SK-N-SH (cell line): ENCODE measurements at regions not wholly inside any gene's neighbourhood (a gene's known extent, or its start where the extent isn't known, plus 50 kb on each side); places are given as distances from the start of the nearest gene placed in this dataset.

Source experiments
- CTCF ChIA-PET: fragments of 300-600, 350-600 bp; formaldehyde crosslinking; extraction: SDS; loops from one replicate; lab custom pipeline; 2021; lab: Yijun Ruan, JAX
- POLR2A ChIA-PET: fragments of 350-600 bp; sonication (Branson Sonifier 250); formaldehyde crosslinking; extraction: SDS; loops from one replicate; lab custom pipeline; 2020; ENCODE audit warnings: antibody characterized with exemption, inconsistent platforms; lab: Yijun Ruan, JAX
- DNase-seq: peaks from one replicate; pipeline ENCODE4 v3.0.0; 2012
- H2AFZ ChIP-seq: fragments of 200-600 bp; sonication (generic); 2 replicates; pipeline ENCODE4 v1.8.1; 2016; ENCODE audit warnings: antibody characterized with exemption, mild to moderate bottlenecking, low read depth
- H3F3A ChIP-seq: fragments of 200-600 bp; sonication (generic); replicated peaks from 2 replicates; pipeline ENCODE3; 2016; ENCODE audit warnings: antibody characterized with exemption, mild to moderate bottlenecking; ENCODE audit not compliant: insufficient read depth
- H3K27ac ChIP-seq, 2 experiments: fragments of 200-500 bp in 1 of 2; fragments of 200-600 bp in 1 of 2; sonication (Bioruptor generic) in 1 of 2; sonication (generic), shearing (Covaris generic) in 1 of 2; 2 replicates each; pipeline versions ENCODE4 v1.5.1 to v1.6.1; 2014 to 2016; ENCODE audit warnings: low read depth in 2 of 2, inconsistent platforms in 1 of 2, low read length in 1 of 2, mild to moderate bottlenecking in 1 of 2, mixed read lengths in 1 of 2
- H3K27me3 ChIP-seq: fragments of 200-600 bp; sonication (generic), shearing (Covaris generic); 2 replicates; pipeline ENCODE4 v1.6.1; 2016; ENCODE audit warnings: mixed run types; ENCODE audit not compliant: insufficient read depth
- H3K36me3 ChIP-seq, 2 experiments: fragments of 200-500 bp in 1 of 2; fragments of 200-600 bp in 1 of 2; sonication (Bioruptor generic) in 1 of 2; sonication (generic) in 1 of 2; replicated peaks in 1 of 2; 2 replicates each; pipeline versions ENCODE3 to v1.5.1; 2014 to 2016; ENCODE audit warnings: low read length in 1 of 2, mild to moderate bottlenecking in 1 of 2; ENCODE audit not compliant: insufficient read depth in 2 of 2, control insufficient read depth in 1 of 2
- H3K4me1 ChIP-seq, 2 experiments: fragments of 200-500 bp in 1 of 2; fragments of 200-600 bp in 1 of 2; sonication (Bioruptor generic) in 1 of 2; sonication (generic), shearing (Covaris generic) in 1 of 2; 2 replicates each; pipeline versions ENCODE4 v1.5.1 to v1.6.1; 2014 to 2016; ENCODE audit warnings: low read depth in 1 of 2, low read length in 1 of 2, mixed run types in 1 of 2; ENCODE audit not compliant: insufficient read depth in 2 of 2, control insufficient read depth in 1 of 2
- H3K4me2 ChIP-seq: fragments of 200-600 bp; sonication (generic), shearing (Covaris generic); 2 replicates; pipeline ENCODE4 v1.6.1; 2017; ENCODE audit warnings: mixed run types
- H3K4me3 ChIP-seq, 2 experiments: fragments of 200-500 bp in 1 of 2; fragments of 200-600 bp in 1 of 2; sonication (Bioruptor generic) in 1 of 2; sonication (generic), shearing (Covaris generic) in 1 of 2; 2 replicates each; pipeline versions ENCODE4 v1.5.1 to v1.8.1; 2014 to 2016; ENCODE audit warnings: low read depth in 2 of 2, inconsistent platforms in 1 of 2, low read length in 1 of 2, mild to moderate bottlenecking in 1 of 2, mixed read lengths in 1 of 2, moderate library complexity in 1 of 2
- H3K79me2 ChIP-seq: fragments of 200-600 bp; sonication (generic); 2 replicates; pipeline ENCODE4 v1.8.1; 2017; ENCODE audit warnings: mild to moderate bottlenecking; ENCODE audit not compliant: insufficient read depth
- H3K9ac ChIP-seq: fragments of 200-600 bp; sonication (generic); 2 replicates; pipeline ENCODE4 v1.6.1; 2017; ENCODE audit warnings: mixed run types
- H3K9me2 ChIP-seq: fragments of 200-600 bp; sonication (generic); 2 replicates; pipeline ENCODE4 v1.6.1; 2017; ENCODE audit warnings: mixed run types
- H3K9me3 ChIP-seq: fragments of 200-600 bp; sonication (generic); 2 replicates; pipeline ENCODE4 v1.6.1; 2017; ENCODE audit warnings: mixed run types, mild to moderate bottlenecking, moderate library complexity
- H4K20me1 ChIP-seq: fragments of 200-600 bp; sonication (generic); 2 replicates; pipeline ENCODE4 v1.6.1; 2017; ENCODE audit warnings: mild to moderate bottlenecking, mixed run types; ENCODE audit not compliant: insufficient read depth
- EP300 ChIP-seq, 2 experiments: IDR thresholded peaks; 2 replicates each; pipeline versions ENCODE4 v1.4.0 to v1.6.1; 2012; ENCODE audit warnings: borderline replicate concordance in 1 of 2, low read depth in 1 of 2, low read length in 1 of 2
- EZH2phosphoT487 ChIP-seq: fragments of 200-600 bp; sonication (generic); IDR thresholded peaks from 2 replicates; pipeline ENCODE4 v1.6.1; 2017; ENCODE audit warnings: low read depth, mixed run types, mild to moderate bottlenecking, antibody characterized with exemption, moderate library complexity, borderline replicate concordance
- GATA2 ChIP-seq: sonication (generic); formaldehyde crosslinking; IDR thresholded peaks from 2 replicates; pipeline ENCODE4 v1.5.0; 2020; ENCODE audit warnings: mild to moderate bottlenecking, missing genetic modification reagents
- JUND ChIP-seq: IDR thresholded peaks from 2 replicates; pipeline ENCODE4 v1.4.0; 2012
- MXI1 ChIP-seq: IDR thresholded peaks from 2 replicates; pipeline ENCODE4 v1.6.1; 2012; ENCODE audit warnings: mild to moderate bottlenecking, low read depth, low read length, improper control_type of control experiment
- NRF1 ChIP-seq: IDR thresholded peaks from 2 replicates; pipeline ENCODE4 v1.6.1; 2012; ENCODE audit warnings: low read depth, mild to moderate bottlenecking, low read length
- RAD21 ChIP-seq: IDR thresholded peaks from 2 replicates; pipeline ENCODE4 v1.6.1; 2012; ENCODE audit warnings: mild to moderate bottlenecking, low read length
- REST ChIP-seq: IDR thresholded peaks from 2 replicates; pipeline ENCODE4 v1.6.1; 2012; ENCODE audit warnings: mild to moderate bottlenecking, low read depth, low read length, moderate library complexity
- RXRA ChIP-seq: IDR thresholded peaks from 2 replicates; pipeline ENCODE4 v1.4.0; 2012; ENCODE audit warnings: low read depth, mild to moderate bottlenecking, borderline replicate concordance
- SIN3A ChIP-seq: IDR thresholded peaks from 2 replicates; pipeline ENCODE4 v1.6.1; 2012; ENCODE audit warnings: low read depth, mild to moderate bottlenecking, low read length, moderate library complexity, borderline replicate concordance
- YY1 ChIP-seq: IDR thresholded peaks from 2 replicates; pipeline ENCODE4 v1.4.0; 2012; ENCODE audit warnings: low read depth, mild to moderate bottlenecking
- WGBS: methylation state at CpG from one replicate; pipeline ENCODE4 v1.1.6; 2017; ENCODE audit warnings: low lambda C conversion rate; 5-methylcytosine and 5-hydroxymethylcytosine counted together
- TF ChIP-seq, protein P1 (sequence below): fragments of 150-350 bp; IDR thresholded peaks from 2 replicates; pipeline ENCODE4 v1.6.1; 2016; ENCODE audit warnings: mild to moderate bottlenecking, low read depth, low read length
- TF ChIP-seq, protein P2 (sequence below): IDR thresholded peaks from 2 replicates; pipeline ENCODE4; 2012
- TF ChIP-seq, protein P3 (sequence below): fragments of 200-600 bp; sonication (generic); IDR thresholded peaks from 2 replicates; pipeline ENCODE4 v1.6.1; 2017; ENCODE audit warnings: antibody characterized with exemption, mild to moderate bottlenecking, moderate library complexity

GRCh38 chr5:19193631-19194030 lies 794.4 kb downstream of the CDH18 start (continued):
- TF ChIP-seq, protein P1, sequence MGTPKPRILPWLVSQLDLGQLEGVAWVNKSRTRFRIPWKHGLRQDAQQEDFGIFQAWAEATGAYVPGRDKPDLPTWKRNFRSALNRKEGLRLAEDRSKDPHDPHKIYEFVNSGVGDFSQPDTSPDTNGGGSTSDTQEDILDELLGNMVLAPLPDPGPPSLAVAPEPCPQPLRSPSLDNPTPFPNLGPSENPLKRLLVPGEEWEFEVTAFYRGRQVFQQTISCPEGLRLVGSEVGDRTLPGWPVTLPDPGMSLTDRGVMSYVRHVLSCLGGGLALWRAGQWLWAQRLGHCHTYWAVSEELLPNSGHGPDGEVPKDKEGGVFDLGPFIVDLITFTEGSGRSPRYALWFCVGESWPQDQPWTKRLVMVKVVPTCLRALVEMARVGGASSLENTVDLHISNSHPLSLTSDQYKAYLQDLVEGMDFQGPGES, result no peak
- TF ChIP-seq EP300 (IDR thresholded peaks at IDR 0.05; ENCODE audit: borderline replicate concordance in 1 of 2, low read depth in 1 of 2, low read length in 1 of 2), result no peak
- no peak for TF ChIP-seq YY1
- TF ChIP-seq RXRA, result no peak
- TF ChIP-seq GATA2 (CRISPR knock-in tag), result no peak
- TF ChIP-seq SIN3A, result no peak
- TF ChIP-seq, protein P2, sequence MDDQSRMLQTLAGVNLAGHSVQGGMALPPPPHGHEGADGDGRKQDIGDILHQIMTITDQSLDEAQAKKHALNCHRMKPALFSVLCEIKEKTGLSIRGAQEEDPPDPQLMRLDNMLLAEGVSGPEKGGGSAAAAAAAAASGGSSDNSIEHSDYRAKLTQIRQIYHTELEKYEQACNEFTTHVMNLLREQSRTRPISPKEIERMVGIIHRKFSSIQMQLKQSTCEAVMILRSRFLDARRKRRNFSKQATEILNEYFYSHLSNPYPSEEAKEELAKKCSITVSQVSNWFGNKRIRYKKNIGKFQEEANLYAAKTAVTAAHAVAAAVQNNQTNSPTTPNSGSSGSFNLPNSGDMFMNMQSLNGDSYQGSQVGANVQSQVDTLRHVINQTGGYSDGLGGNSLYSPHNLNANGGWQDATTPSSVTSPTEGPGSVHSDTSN, result no peak
- no peak for TF ChIP-seq NRF1

DNA sequence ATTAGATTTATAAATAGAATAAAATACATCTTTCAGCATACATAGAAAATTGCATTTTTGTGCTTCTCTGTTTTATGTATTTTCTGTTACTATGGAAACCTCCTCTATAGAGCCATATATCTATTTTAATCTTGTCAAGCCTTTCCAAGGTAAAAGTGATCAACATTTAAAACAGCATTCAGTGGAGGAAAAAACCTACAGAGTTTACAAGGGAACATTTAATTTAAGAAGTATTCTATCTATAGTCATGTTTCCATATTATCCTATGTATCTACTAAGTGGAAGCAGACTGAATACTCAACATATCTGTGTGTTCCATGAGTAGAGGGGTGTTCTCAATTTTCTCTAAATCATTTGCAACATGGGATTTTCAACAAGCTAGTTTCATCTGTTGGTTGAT lies 791.4 kb downstream of the CDH18 start:
- no peak overlapping the region for H3K27ac ChIP-seq
- H2AFZ ChIP-seq, result no peak overlapping the region
- no peaks in the 10 kb centered on the region; the same call in 1 of the 2 replicates for H3K27me3 ChIP-seq
- H4K20me1 ChIP-seq, result no peaks in the 10 kb centered on the region
- H3K4me3 ChIP-seq, result no peak overlapping the region
- no peak overlapping the region for H3K9ac ChIP-seq
- POLR2A ChIA-PET, result no interaction called here
- H3K4me2 ChIP-seq, result no peak overlapping the region
- CTCF ChIA-PET, result no interaction called here
- H3K36me3 ChIP-seq, result no peaks in the 10 kb centered on the region
- no peak for TF ChIP-seq EZH2phosphoT487
- TF ChIP-seq MXI1, result no peak
- H3F3A ChIP-seq, result no peaks in the 10 kb centered on the region
- H3K4me1 ChIP-seq, result no peaks in the 10 kb centered on the region
- DNase-seq, result no peak
- no peaks in the 10 kb centered on the region for H3K9me2 ChIP-seq
- H3K79me2 ChIP-seq, result no peaks in the 10 kb centered on the region
- no peaks in the 10 kb centered on the region; the same call in 1 of the 2 replicates for H3K9me3 ChIP-seq

DNA sequence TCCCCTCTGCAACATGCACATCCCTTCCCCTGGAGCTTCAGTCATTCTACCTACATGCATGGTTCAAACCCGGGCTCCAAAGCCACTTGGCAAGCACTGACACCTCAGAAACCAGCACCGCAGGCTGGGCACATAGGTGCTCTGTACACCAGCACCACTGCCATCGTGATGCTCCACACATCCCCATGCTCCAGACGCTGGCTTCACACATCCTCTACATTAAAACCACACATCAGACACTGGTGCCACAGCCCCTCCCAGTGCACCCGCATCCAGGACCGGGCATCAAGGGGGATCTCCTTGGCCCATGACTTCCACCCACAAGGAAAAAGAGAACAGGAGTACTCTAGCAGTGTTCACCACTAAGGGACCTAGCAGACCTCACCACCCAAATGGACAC lies 787.7 kb downstream of the CDH18 start:
- no peaks in the 10 kb centered on the region; the same call in 1 of the 2 replicates for H3K9me3 ChIP-seq
- no peak overlapping the region for H2AFZ ChIP-seq
- no peak overlapping the region for H3K4me2 ChIP-seq
- no peaks in the 10 kb centered on the region for H3K36me3 ChIP-seq
- H3K9me2 ChIP-seq, result no peaks in the 10 kb centered on the region
- H3K9ac ChIP-seq, result no peak overlapping the region
- POLR2A ChIA-PET, result no interaction called here
- no peaks in the 10 kb centered on the region for H4K20me1 ChIP-seq
- no peaks in the 10 kb centered on the region; the same call in 1 of the 2 replicates for H3K27me3 ChIP-seq
- CTCF ChIA-PET, result interaction anchor here (1.6 kb wide), 1 partner anchor 9 kb away, joined by 3 read pairs; no protein-coding TSS in a partner anchor
- no peak overlapping the region for H3K4me3 ChIP-seq
- 25% methylated on average over 6 of the region's 6 CpGs for WGBS
- no peaks in the 10 kb centered on the region for H3K4me1 ChIP-seq
- no peak overlapping the region for H3K27ac ChIP-seq
- H3F3A ChIP-seq, result no peaks in the 10 kb centered on the region
- DNase-seq, result no peak
- TF ChIP-seq, protein P2, result no peak
- TF ChIP-seq RAD21, result no peak
- TF ChIP-seq, protein P3, sequence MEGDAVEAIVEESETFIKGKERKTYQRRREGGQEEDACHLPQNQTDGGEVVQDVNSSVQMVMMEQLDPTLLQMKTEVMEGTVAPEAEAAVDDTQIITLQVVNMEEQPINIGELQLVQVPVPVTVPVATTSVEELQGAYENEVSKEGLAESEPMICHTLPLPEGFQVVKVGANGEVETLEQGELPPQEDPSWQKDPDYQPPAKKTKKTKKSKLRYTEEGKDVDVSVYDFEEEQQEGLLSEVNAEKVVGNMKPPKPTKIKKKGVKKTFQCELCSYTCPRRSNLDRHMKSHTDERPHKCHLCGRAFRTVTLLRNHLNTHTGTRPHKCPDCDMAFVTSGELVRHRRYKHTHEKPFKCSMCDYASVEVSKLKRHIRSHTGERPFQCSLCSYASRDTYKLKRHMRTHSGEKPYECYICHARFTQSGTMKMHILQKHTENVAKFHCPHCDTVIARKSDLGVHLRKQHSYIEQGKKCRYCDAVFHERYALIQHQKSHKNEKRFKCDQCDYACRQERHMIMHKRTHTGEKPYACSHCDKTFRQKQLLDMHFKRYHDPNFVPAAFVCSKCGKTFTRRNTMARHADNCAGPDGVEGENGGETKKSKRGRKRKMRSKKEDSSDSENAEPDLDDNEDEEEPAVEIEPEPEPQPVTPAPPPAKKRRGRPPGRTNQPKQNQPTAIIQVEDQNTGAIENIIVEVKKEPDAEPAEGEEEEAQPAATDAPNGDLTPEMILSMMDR, result no peak
- TF ChIP-seq REST, result no peak
- TF ChIP-seq, protein P1, result no peak
- TF ChIP-seq JUND, result no peak
- no peaks in the 10 kb centered on the region for H3K79me2 ChIP-seq
